Left ventricle myocardium inferior (tissue), 1 donor: ENCODE measurements at regions not wholly inside any gene's neighbourhood (a gene's known extent, or its start where the extent isn't known, plus 50 kb on each side); places are given as distances from the start of the nearest gene placed in this dataset.
A peak's percentile ranks its signal among the peaks of the same experiment; 100 is the strongest.

Experiments used
- DNase-seq: peaks from one replicate; pipeline ENCODE4 v3.0.0-alpha.2; 2020
- H3K27ac ChIP-seq: fragments of 200-600 bp; replicated peaks from 2 replicates; pipeline ENCODE4 v1.8.0; 2021
- H3K27me3 ChIP-seq: fragments of 200-600 bp; 2 replicates; pipeline ENCODE4 v1.8.0; 2021; ENCODE audit warnings: low read depth
- H3K36me3 ChIP-seq: fragments of 200-600 bp; 2 replicates; pipeline ENCODE4 v1.8.0; 2021
- H3K4me1 ChIP-seq: fragments of 200-600 bp; 2 replicates; pipeline ENCODE4 v1.8.0; 2021
- H3K4me3 ChIP-seq: fragments of 200-600 bp; 2 replicates; pipeline ENCODE4 v1.8.0; 2021; ENCODE audit warnings: mild to moderate bottlenecking, moderate library complexity
- H3K9me3 ChIP-seq: fragments of 200-600 bp; replicated peaks from 2 replicates; pipeline ENCODE4 v1.8.0; 2021
- intact Hi-C: fragments of 100-400 bp; cut with micrococcal nuclease; formaldehyde crosslinking; loops from one replicate; pipeline ENCODE4 v1.11.0; 2022
- TF ChIP-seq, protein P1 (sequence below): fragments of 200-600 bp; IDR thresholded peaks from 2 replicates; pipeline ENCODE4 v1.8.0; 2021; ENCODE audit warnings: antibody characterized with exemption, mild to moderate bottlenecking, borderline replicate concordance
- donor health status: DM: no; HTN: yes; CAD: no; lungs with severe emphysema.

DNA sequence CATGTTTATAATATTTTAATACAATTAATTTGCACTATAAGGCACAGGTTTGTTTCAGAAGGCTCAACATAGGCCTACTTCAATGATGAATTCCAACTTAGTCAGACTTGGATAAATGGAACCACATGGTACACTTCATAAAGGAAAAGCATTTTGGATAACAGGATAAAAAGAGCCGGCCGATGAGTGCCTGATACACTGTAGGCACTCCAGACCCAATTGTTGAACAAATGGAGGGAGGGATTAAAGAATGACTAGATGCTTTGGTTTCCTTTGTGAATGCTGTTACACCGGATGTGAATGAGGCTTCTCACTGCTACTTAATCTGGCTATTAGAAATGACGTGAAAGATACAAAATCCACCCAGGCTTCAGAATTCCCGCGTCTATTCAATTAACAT lies 104.1 kb upstream of the KCTD1 start:
- H3K36me3 ChIP-seq = no peaks in the 10 kb centered on the region

DNA sequence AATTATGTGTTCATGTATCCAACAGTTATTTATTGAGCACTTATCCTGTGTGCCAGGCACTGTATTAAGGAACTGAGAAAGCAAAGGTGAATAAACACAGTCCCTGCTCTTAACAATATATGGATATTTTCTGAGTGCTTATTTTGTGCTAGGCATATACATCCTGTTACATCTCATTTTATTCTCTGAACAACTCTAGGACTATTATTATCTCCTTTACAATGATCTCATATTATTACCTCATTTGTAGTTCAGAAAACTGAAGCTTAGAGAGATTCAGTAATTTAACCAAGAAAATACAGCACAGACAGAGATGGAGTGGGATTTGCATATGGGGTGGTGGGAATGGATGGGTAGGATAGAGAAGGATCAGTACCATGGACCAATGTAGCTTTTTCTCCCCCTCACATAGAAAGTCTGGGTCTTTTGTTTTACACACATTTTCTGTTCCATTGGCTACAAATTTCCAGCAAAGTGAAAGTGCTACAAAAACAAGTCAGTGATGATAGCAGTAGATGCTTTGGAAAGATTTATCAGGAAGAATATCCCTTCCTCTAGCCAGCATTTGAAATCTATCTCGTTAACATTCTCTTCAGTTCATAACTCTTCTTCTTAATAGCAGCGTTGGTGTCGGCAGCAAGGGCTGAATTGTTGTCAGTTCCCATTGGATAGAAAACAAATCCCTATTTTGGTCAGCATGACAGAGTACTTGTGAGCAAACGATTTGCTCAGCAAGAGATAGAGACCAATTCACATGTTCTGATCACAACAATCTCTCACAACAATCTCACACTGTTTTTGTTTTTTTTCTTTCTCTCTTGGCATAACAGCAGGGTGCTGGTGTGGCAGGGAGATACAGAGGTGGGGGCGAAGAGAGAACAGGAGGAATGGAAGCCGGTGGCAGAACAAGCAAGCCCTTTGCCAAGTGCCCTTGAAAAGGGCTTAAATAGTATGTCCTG lies 102.2 kb upstream of the KCTD1 start:
- DNase-seq = no peak
- Histone ChIP-seq H3K9me3 (no peaks in the 10 kb centered on the region), H3K36me3 (no peaks in the 10 kb centered on the region), H3K27me3 (no peaks in the 10 kb centered on the region), H3K4me1 (peaks cover 30% of the 10 kb centered on the region), H3K27ac (peak overlapping the region; percentile 80), H3K4me3 (peak overlapping the region; percentile 48)
- TF ChIP-seq, protein P1, sequence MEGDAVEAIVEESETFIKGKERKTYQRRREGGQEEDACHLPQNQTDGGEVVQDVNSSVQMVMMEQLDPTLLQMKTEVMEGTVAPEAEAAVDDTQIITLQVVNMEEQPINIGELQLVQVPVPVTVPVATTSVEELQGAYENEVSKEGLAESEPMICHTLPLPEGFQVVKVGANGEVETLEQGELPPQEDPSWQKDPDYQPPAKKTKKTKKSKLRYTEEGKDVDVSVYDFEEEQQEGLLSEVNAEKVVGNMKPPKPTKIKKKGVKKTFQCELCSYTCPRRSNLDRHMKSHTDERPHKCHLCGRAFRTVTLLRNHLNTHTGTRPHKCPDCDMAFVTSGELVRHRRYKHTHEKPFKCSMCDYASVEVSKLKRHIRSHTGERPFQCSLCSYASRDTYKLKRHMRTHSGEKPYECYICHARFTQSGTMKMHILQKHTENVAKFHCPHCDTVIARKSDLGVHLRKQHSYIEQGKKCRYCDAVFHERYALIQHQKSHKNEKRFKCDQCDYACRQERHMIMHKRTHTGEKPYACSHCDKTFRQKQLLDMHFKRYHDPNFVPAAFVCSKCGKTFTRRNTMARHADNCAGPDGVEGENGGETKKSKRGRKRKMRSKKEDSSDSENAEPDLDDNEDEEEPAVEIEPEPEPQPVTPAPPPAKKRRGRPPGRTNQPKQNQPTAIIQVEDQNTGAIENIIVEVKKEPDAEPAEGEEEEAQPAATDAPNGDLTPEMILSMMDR = no peak
- intact Hi-C loops = loop anchor here (5.0 kb wide), 1 partner anchor 268 kb away; no protein-coding TSS in a partner anchor

More for the DNA sequence above, 104.1 kb upstream of the KCTD1 start:
- Histone ChIP-seq H3K4me3 (no peak overlapping the region), H3K9me3 (no peaks in the 10 kb centered on the region), H3K27ac (no peak overlapping the region), H3K27me3 (no peaks in the 10 kb centered on the region), H3K4me1 (peaks cover 46% of the 10 kb centered on the region)
- DNase-seq = no peak
- TF ChIP-seq, protein P1 = no peak
- intact Hi-C loops = loop anchor here (5.0 kb wide), 1 partner anchor 270 kb away; no protein-coding TSS in a partner anchor

DNA sequence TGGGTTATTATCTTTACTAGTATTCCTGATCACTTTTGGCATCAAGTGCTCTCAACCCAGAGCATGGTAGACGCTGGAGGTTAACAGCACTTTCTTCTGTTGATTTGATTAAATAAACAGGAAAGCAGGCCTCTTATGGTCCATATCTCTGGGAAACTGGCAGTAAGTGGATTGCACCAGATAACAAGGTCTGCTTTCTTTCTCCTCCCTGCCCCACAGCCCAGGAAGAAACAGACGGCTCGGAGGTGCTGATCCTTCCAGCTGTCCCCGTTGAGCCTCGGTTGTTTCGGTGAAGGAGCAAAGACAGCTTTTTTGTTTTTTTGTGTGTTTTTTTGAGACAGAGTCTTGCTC lies 100.8 kb upstream of the KCTD1 start:
- Histone ChIP-seq H3K27me3 (no peaks in the 10 kb centered on the region), H3K36me3 (no peaks in the 10 kb centered on the region), H3K4me1 (peaks cover 19% of the 10 kb centered on the region), H3K9me3 (no peaks in the 10 kb centered on the region), H3K27ac (no peak overlapping the region), H3K4me3 (no peak overlapping the region)
- intact Hi-C loops = no loop called here
- DNase-seq = no peak
- TF ChIP-seq, protein P1 = no peak

DNA sequence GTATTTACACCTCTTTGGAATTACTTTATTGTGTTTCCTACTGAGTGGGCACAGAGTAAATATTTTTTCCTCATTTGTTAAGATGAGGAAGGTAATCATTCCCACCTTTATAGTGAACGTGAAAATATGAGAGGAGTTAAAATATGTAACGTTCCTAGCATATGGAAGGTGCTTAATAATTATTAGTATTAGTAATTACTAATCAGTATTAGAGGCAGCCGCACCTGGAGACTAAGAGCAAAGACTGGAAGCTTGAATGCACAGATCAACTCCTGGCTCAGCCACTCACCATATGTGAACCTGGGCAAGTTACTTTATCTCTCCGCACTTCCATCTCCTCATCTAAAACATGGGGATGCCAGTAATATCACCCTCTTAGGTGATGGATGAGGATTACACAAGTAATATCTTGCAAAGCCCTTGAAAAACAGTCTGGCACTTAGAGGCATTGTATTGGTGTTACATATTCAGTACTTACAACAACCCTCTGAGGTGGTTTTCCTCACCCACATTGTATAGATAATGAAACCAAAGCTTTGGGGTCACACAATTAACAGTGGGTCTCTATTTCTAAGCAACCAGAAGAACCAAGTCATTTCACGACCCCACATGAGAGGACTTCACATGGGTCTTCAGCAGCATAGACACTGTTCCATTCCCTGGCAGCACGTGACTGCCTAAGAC lies 100.3 kb upstream of the KCTD1 start:
- Histone ChIP-seq H3K4me3 (no peak overlapping the region), H3K27me3 (no peaks in the 10 kb centered on the region), H3K36me3 (no peaks in the 10 kb centered on the region), H3K27ac (no peak overlapping the region), H3K4me1 (peaks cover 19% of the 10 kb centered on the region), H3K9me3 (no peaks in the 10 kb centered on the region)
- DNase-seq = no peak
- TF ChIP-seq, protein P1 = no peak
- intact Hi-C loops = no loop called here

DNA sequence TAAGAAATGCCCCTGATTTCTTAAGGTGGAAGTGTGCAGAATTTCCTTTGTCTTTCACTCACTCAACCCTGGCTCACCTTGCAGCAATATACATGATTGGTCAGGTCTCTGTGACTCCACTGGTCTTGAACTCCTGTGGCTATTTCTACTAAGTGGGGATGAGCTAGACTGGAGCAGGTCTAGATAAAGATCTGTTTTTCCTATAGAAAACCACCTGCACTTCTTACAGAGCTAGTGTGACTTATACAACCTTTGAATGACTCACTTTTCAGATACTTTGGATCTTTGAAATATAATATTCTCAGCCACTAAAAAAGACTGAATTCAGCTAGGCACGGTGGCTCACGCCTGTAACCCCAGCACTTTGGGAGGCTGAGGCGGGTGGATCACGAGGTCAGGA lies 98.5 kb upstream of the KCTD1 start:
- no peak overlapping the region for H3K4me3 ChIP-seq
- intact Hi-C loops = no loop called here
- no peaks in the 10 kb centered on the region for H3K9me3 ChIP-seq
- DNase-seq = no peak
- peaks cover 19% of the 10 kb centered on the region for H3K4me1 ChIP-seq
- H3K27me3 ChIP-seq = no peaks in the 10 kb centered on the region
- TF ChIP-seq, protein P1 = no peak
- H3K36me3 ChIP-seq = no peaks in the 10 kb centered on the region
- H3K27ac ChIP-seq = no peak overlapping the region
